ENCODE measurements at regions not wholly inside any gene's neighbourhood (a gene's known extent, or its start where the extent isn't known, plus 50 kb on each side); places are given as distances from the start of the nearest gene placed in this dataset.

- Histone ChIP-seq H3K9me3 (no peaks in the 10 kb centered on the region), H3K27ac (replicated peaks in 1 of 4) (peak overlapping the region; percentile 40 to 75 (median 60)), H3K36me3 (no peaks in the 10 kb centered on the region), H3K27me3 (no peaks in the 10 kb centered on the region), H3K4me3 (no peak overlapping the region), H3K4me1 (peaks cover 13 to 52% (median 46%) of the 10 kb centered on the region in 4 donors)
- intact Hi-C loops (cut with DNase I): loop anchor here (10.0 kb wide), 1 partner anchor 189 kb away; the partner anchor contains the start of gene KLF12
- no peak for DNase-seq (ENCODE audit: extremely low spot score)
- TF ChIP-seq POLR2A (IDR thresholded peaks at IDR 0.05; ENCODE audit: low read depth) (no peak), EP300 (IDR thresholded peaks at IDR 0.05) (no peak), POLR2AphosphoS5 (IDR thresholded peaks at IDR 0.05) (peak; percentile 13 to 27)
- TF ChIP-seq, protein P1, sequence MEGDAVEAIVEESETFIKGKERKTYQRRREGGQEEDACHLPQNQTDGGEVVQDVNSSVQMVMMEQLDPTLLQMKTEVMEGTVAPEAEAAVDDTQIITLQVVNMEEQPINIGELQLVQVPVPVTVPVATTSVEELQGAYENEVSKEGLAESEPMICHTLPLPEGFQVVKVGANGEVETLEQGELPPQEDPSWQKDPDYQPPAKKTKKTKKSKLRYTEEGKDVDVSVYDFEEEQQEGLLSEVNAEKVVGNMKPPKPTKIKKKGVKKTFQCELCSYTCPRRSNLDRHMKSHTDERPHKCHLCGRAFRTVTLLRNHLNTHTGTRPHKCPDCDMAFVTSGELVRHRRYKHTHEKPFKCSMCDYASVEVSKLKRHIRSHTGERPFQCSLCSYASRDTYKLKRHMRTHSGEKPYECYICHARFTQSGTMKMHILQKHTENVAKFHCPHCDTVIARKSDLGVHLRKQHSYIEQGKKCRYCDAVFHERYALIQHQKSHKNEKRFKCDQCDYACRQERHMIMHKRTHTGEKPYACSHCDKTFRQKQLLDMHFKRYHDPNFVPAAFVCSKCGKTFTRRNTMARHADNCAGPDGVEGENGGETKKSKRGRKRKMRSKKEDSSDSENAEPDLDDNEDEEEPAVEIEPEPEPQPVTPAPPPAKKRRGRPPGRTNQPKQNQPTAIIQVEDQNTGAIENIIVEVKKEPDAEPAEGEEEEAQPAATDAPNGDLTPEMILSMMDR (IDR thresholded peaks at IDR 0.05): no peak
- 37% methylated on average over 5 of the region's 5 CpGs for WGBS
These were observed 188.3 kb downstream of the KLF12 start for GRCh38 chr13:73945871-73946270.

- no peak for DNase-seq (ENCODE audit: extremely low spot score)
- WGBS: 51% methylated on average over 3 of the region's 3 CpGs
- Histone ChIP-seq H3K4me3 (no peak overlapping the region), H3K27me3 (no peaks in the 10 kb centered on the region), H3K4me1 (peaks cover 13 to 52% (median 46%) of the 10 kb centered on the region in 4 donors), H3K27ac (replicated peaks in 1 of 4) (peak overlapping the region; percentile 40 to 75 (median 60)), H3K36me3 (no peaks in the 10 kb centered on the region), H3K9me3 (no peaks in the 10 kb centered on the region)
- intact Hi-C loops (cut with DNase I): loop anchor here (10.0 kb wide), 1 partner anchor 189 kb away; the partner anchor contains the start of gene KLF12
- no peak for TF ChIP-seq EP300 (IDR thresholded peaks at IDR 0.05)
- no peak for TF ChIP-seq POLR2AphosphoS5 (IDR thresholded peaks at IDR 0.05)
- TF ChIP-seq, protein P1 (IDR thresholded peaks at IDR 0.05): peak in 1 of 3 experiments; percentile 21
These were observed 188.8 kb downstream of the KLF12 start for GRCh38 chr13:73945382-73945781.

DNA sequence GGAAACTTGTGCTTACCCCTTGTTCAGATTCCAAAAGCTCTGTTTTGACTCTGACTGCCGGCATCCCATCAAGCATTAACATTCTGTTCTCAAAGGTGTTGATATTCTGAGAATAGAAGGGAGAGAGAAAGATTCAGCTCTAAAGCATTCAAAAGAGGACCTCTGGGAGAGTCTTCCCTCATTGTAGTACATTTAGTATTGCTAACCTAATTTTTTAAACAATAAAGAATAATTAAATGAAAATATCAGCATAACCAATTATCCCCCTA is 190.3 kb downstream of the KLF12 start:
- TF ChIP-seq POLR2A (IDR thresholded peaks at IDR 0.05; ENCODE audit: low read depth) (no peak), EP300 (IDR thresholded peaks at IDR 0.05) (no peak), POLR2AphosphoS5 (IDR thresholded peaks at IDR 0.05) (no peak)
- TF ChIP-seq, protein P1 (IDR thresholded peaks at IDR 0.05): no peak
- Histone ChIP-seq H3K27me3 (no peaks in the 10 kb centered on the region), H3K36me3 (no peaks in the 10 kb centered on the region), H3K9me3 (no peaks in the 10 kb centered on the region), H3K4me1 (peaks cover 13 to 60% (median 50%) of the 10 kb centered on the region in 4 donors), H3K27ac (replicated peaks in 1 of 4) (peak overlapping the region; percentile 37 to 75 (median 57)), H3K4me3 (no peak overlapping the region)
- intact Hi-C loops (cut with DNase I): loop anchor here (10.0 kb wide), 1 partner anchor 191 kb away; the partner anchor contains the start of gene KLF12
- no peak for DNase-seq (ENCODE audit: extremely low spot score)
- WGBS: 47% methylated on average over 1 of the region's 1 CpG

GRCh38 chr13:73943137-73943964 is 190.9 kb downstream of the KLF12 start:
- no peaks in the 10 kb centered on the region for H3K9me3 ChIP-seq
- TF ChIP-seq POLR2AphosphoS5 (IDR thresholded peaks at IDR 0.05): no peak
- TF ChIP-seq, protein P1 (IDR thresholded peaks at IDR 0.05): no peak
- no peak for TF ChIP-seq EP300 (IDR thresholded peaks at IDR 0.05)
- WGBS: 70% methylated on average over 4 of the region's 4 CpGs
- no peak overlapping the region for H3K4me3 ChIP-seq
- no peaks in the 10 kb centered on the region for H3K27me3 ChIP-seq
- intact Hi-C loops (cut with DNase I): loop anchor here (10.0 kb wide), 1 partner anchor 191 kb away; the partner anchor contains the start of gene KLF12
- H3K4me1 ChIP-seq: peaks cover 13 to 65% (median 53%) of the 10 kb centered on the region in 4 donors
- H3K27ac ChIP-seq (replicated peaks in 1 of 4): peak overlapping the region; percentile 37 to 75 (median 57)
- H3K36me3 ChIP-seq: no peaks in the 10 kb centered on the region
- DNase-seq (ENCODE audit: extremely low spot score): no peak

Data from esophagus muscularis mucosa (tissue), 4 donors.